ENCODE measurements at regions not wholly inside any gene's neighbourhood (a gene's known extent, or its start where the extent isn't known, plus 50 kb on each side); places are given as distances from the start of the nearest gene placed in this dataset.

DNA sequence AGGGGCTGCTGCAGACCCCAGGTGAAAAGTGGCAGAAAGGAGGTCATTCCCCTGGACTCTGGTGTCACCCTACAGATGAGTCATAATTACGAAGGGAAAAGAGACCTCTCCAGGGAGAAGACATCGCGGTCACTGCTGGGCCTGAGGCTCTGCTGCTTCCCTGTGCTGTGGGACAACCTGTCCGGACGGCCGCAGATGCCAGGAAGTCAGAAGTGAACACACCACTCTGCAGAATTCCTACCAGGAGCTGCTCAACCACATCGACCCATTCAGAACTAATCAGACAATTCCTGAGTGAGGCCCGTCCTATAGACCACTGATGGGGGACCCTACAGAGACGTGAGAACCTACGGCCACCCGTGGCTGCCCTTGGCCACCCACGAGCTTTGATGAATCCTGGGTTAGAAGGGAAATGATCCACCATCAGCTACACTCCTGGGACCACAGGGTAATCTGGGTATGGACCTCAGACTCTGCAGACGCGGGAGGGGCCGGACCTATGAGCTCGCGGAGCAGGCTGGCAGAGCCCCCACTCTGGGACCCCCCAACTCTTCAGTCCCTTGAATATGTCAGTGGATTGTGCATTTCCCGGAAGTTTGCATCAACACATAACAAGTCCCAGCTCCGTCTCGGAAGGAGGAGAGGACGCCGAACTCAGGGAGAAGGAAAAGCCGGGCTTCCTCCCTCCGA is 636.7 kb downstream of the BRD1 start:
- TF ChIP-seq, protein P1, sequence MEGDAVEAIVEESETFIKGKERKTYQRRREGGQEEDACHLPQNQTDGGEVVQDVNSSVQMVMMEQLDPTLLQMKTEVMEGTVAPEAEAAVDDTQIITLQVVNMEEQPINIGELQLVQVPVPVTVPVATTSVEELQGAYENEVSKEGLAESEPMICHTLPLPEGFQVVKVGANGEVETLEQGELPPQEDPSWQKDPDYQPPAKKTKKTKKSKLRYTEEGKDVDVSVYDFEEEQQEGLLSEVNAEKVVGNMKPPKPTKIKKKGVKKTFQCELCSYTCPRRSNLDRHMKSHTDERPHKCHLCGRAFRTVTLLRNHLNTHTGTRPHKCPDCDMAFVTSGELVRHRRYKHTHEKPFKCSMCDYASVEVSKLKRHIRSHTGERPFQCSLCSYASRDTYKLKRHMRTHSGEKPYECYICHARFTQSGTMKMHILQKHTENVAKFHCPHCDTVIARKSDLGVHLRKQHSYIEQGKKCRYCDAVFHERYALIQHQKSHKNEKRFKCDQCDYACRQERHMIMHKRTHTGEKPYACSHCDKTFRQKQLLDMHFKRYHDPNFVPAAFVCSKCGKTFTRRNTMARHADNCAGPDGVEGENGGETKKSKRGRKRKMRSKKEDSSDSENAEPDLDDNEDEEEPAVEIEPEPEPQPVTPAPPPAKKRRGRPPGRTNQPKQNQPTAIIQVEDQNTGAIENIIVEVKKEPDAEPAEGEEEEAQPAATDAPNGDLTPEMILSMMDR (IDR thresholded peaks at IDR 0.05): no peak
- no peak for TF ChIP-seq POLR2A (IDR thresholded peaks at IDR 0.05)

Data from tibial nerve (tissue), 3 donors.